Chondrocyte (in vitro differentiated cells): ENCODE measurements at regions not wholly inside any gene's neighbourhood (a gene's known extent, or its start where the extent isn't known, plus 50 kb on each side); places are given as distances from the start of the nearest gene placed in this dataset.
"Not testable (repeated sequence)": the region's sequence is repeated elsewhere in the genome, so short reads cannot be mapped to it uniquely, and the experiment has no call there.

ENCODE experiments used
- DNase-seq: peaks from one replicate; pipeline ENCODE4 v3.0.0; 2021; ENCODE audit warnings: mixed read lengths, low spot score
- H3K27ac Mint-ChIP-seq: one replicate; pipeline ENCODE4 v1.8.0; 2021; ENCODE audit warnings: mild to moderate bottlenecking, moderate library complexity, mixed read lengths; ENCODE audit not compliant: unreplicated experiment
- H3K27me3 Mint-ChIP-seq: 2 replicates; pipeline ENCODE4 v1.8.0; 2021; ENCODE audit warnings: low read depth, mixed read lengths
- H3K36me3 Mint-ChIP-seq: 2 replicates; pipeline ENCODE4 v1.8.0; 2021; ENCODE audit warnings: low read depth, mixed read lengths
- H3K4me1 Mint-ChIP-seq: 2 replicates; pipeline ENCODE4 v1.8.0; 2021; ENCODE audit warnings: low read depth, mild to moderate bottlenecking, mixed read lengths
- H3K4me3 Mint-ChIP-seq: one replicate; pipeline ENCODE4 v1.8.0; 2021; ENCODE audit warnings: mild to moderate bottlenecking, moderate library complexity, mixed read lengths; ENCODE audit not compliant: unreplicated experiment
- H3K9me3 Mint-ChIP-seq: 2 replicates; pipeline ENCODE4 v1.8.0; 2021; ENCODE audit warnings: low read depth, mixed read lengths
- TF ChIP-seq, protein P1 (sequence below): fragments of 200-600 bp; sonication (generic); IDR thresholded peaks from 2 replicates; pipeline ENCODE4 v1.5.0; 2021; ENCODE audit warnings: antibody characterized with exemption, mild to moderate bottlenecking, moderate library complexity

DNA sequence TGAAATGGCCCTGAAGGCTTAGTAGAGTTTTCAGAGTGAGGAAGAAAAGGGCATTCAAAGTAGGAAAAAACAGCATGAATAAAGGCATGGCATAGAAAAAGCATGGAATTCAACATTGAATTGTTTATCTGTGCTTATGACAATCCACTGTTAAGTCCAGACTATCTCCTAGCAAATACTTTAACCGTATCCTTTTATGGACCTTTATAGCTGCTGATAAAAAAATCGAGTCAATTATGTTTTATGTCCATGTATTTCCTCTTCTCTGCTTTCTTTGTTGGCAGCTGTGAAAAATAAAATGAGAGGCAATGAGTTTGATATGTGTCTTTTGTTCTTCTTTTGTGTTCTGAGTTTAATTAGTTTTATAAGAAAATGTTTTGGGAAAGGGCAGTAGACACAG, 70.4 kb downstream of the TDRD15 start:
- peaks cover 42% of the 10 kb centered on the region for H3K27me3 Mint-ChIP-seq
- TF ChIP-seq, protein P1, sequence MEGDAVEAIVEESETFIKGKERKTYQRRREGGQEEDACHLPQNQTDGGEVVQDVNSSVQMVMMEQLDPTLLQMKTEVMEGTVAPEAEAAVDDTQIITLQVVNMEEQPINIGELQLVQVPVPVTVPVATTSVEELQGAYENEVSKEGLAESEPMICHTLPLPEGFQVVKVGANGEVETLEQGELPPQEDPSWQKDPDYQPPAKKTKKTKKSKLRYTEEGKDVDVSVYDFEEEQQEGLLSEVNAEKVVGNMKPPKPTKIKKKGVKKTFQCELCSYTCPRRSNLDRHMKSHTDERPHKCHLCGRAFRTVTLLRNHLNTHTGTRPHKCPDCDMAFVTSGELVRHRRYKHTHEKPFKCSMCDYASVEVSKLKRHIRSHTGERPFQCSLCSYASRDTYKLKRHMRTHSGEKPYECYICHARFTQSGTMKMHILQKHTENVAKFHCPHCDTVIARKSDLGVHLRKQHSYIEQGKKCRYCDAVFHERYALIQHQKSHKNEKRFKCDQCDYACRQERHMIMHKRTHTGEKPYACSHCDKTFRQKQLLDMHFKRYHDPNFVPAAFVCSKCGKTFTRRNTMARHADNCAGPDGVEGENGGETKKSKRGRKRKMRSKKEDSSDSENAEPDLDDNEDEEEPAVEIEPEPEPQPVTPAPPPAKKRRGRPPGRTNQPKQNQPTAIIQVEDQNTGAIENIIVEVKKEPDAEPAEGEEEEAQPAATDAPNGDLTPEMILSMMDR = no peak
- H3K4me1 Mint-ChIP-seq = no peaks in the 10 kb centered on the region
- no peak for DNase-seq
- H3K4me3 Mint-ChIP-seq = no peak overlapping the region
- no peak overlapping the region for H3K27ac Mint-ChIP-seq
- H3K36me3 Mint-ChIP-seq = no peaks in the 10 kb centered on the region
- peaks cover 3% of the 10 kb centered on the region for H3K9me3 Mint-ChIP-seq

DNA sequence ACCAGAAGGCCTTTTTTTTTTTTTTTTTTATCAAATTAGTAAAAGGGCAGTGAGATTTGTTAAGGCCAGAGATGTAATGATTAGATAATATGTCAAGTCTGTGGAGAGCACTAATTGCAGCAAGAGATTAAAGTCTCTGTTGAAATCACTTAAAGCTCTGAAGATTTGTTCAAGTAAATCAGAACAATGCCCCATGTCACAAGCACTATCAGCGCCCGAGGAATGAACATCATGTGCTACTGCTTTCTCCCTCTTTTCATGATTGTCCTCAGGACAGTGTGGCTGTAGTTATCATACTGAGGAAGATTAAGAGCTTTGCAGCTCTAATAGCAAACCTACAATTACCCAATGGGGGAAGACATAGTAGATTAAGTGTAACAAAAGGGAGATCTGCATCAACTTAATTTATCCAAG, 71.1 kb downstream of the TDRD15 start:
- Mint-ChIP-seq H3K27me3 (peaks cover 48% of the 10 kb centered on the region), H3K9me3 (peaks cover 3% of the 10 kb centered on the region), H3K4me3 (no peak overlapping the region), H3K27ac (no peak overlapping the region), H3K36me3 (no peaks in the 10 kb centered on the region), H3K4me1 (no peaks in the 10 kb centered on the region)
- TF ChIP-seq, protein P1 = no peak
- DNase-seq = no peak

DNA sequence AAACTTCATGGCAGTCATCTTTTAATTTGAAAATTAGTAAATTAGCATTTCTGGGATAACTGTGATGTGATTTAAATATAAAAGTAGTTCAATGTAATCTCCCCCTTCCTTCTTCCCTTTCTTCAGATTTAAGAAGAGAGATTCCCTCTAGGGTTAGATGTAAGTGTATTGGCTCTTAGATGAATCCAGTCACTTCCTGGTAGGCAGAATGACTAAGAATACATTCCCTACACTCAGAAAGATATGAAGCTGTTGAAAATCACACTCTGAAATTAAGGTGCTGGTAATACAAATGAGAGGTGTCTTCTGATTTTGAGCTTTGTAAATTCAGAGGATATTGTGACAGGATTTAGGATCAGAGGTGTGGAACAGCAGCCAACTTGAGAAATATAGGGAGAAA, 71.6 kb downstream of the TDRD15 start:
- H3K4me1 Mint-ChIP-seq = no peaks in the 10 kb centered on the region

DNA sequence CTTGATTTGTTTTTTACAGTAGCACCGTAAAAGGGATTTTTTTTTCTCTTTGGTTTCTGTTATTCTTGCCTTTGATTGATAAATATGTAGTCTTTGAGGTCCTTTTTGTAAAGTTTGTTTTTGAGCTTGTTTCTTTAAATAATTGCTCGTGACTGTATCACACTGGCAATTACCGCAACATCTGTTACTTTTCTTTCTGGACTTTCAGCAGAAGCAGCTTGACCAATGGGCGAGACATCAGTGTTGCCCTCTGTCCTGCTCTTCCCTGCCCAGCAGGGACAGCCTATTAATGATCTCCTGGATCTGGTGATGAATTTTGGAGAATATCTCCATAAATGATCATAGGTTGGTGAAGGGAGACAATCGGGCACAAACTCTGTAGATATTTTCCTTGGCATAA, 74.9 kb downstream of the TDRD15 start:
- Mint-ChIP-seq H3K36me3 (no peaks in the 10 kb centered on the region), H3K27me3 (peaks cover 53% of the 10 kb centered on the region), H3K4me3 (no peak overlapping the region), H3K4me1 (no peaks in the 10 kb centered on the region), H3K9me3 (no peaks in the 10 kb centered on the region), H3K27ac (no peak overlapping the region)
- DNase-seq = no peak
- TF ChIP-seq, protein P1 = no peak

More for the DNA sequence above, 71.6 kb downstream of the TDRD15 start:
- no peaks in the 10 kb centered on the region for H3K36me3 Mint-ChIP-seq
- no peak for DNase-seq
- peaks cover 2% of the 10 kb centered on the region for H3K9me3 Mint-ChIP-seq
- TF ChIP-seq, protein P1 = no peak
- H3K27me3 Mint-ChIP-seq = peaks cover 47% of the 10 kb centered on the region
- H3K4me3 Mint-ChIP-seq = no peak overlapping the region
- no peak overlapping the region for H3K27ac Mint-ChIP-seq

DNA sequence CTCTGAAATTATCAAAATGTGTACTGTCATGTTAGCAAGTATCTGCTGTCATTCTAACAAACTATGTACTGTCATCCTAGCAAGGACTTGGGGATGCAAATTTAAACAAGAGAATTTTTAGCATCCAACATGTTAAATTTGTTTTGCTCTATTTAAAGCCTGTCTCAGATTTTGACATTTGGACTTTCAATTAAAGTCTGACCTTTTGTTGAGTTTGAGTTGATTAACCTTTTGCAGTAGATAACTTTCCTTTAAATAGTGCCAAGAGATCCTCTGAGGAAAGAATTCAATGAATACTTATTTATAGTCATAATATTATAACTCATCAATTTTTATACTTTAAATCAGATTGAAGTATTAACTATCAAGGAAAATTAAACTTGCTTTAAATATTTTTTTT, 80.2 kb downstream of the TDRD15 start:
- TF ChIP-seq, protein P1 = no peak
- H3K9me3 Mint-ChIP-seq = no peaks in the 10 kb centered on the region
- H3K4me3 Mint-ChIP-seq = no peak overlapping the region
- no peaks in the 10 kb centered on the region for H3K4me1 Mint-ChIP-seq
- DNase-seq = no peak
- no peaks in the 10 kb centered on the region for H3K36me3 Mint-ChIP-seq
- H3K27ac Mint-ChIP-seq = no peak overlapping the region
- H3K27me3 Mint-ChIP-seq = peaks cover 43% of the 10 kb centered on the region

DNA sequence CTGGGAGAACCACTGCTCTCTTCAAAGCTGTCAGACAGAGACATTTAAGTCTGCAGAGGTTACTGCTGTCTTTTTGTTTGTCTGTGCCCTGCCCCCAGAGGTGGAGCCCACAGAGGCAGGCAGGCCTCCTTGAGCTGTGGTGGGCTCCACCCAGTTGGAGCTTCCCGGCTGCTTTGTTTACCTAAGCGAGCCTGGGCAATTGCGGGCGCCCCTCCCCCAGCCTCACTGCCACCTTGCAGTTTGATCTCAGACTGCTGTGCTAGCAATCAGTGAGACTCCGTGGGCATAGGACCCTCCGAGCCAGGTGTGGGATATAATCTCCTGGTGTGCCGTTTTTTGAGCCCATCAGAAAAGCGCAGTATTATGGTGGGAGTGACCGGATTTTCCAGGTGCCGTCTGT, 90.3 kb downstream of the TDRD15 start:
- H3K27me3 Mint-ChIP-seq = peaks cover 14% of the 10 kb centered on the region
- H3K9me3 Mint-ChIP-seq, H3K4me3 Mint-ChIP-seq, DNase-seq, H3K4me1 Mint-ChIP-seq, H3K27ac Mint-ChIP-seq, H3K36me3 Mint-ChIP-seq: not testable (repeated sequence)
